ENCODE measurements at regions not wholly inside any gene's neighbourhood (a gene's known extent, or its start where the extent isn't known, plus 50 kb on each side); places are given as distances from the start of the nearest gene placed in this dataset.

DNA sequence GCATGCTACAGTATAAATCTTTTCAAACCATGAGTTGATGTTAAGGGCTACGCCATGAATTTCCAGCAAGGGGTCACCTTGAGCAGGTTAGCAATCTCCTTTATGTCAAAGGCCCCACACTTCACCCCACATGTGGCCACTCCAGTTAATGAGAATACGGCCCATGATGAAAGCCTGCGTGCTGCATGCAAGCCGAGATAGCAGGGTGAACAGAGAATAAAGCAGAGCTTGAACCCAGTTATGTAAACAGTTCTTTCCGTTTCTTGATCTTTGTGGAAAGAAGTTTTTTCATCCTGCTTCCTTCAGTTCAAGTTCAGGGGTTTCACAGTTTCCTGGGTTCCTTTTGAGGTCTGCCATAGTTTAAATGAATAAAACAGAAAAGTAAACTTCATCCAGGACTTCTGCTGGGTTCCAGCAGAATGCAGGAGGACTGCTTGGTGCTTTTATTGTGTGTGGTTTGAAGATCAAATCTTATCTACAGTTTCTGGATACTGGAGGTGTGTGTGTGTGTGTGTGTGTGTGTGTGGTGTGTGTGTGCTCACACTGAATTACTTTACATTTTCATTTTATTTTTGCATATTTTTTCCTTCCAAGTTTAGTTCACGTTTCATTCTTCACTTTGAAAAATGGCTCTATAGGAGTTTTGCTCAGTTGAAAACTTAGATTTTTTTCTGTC, 87.1 kb downstream of the HMHB1 start:
- H4K20me1 ChIP-seq (ENCODE audit: insufficient read depth), result no peaks in the 10 kb centered on the region
- ChIA-PET POLR2A (ENCODE audit: unreplicated experiment) (no interaction called here), CTCF (interaction anchor here (0.7 kb wide), 1 partner anchor 80 kb away, joined by 3 read pairs; no protein-coding TSS in a partner anchor)
- intact Hi-C loops (cut with micrococcal nuclease; ENCODE audit: unreplicated experiment), result no loop called here
- H3K79me2 ChIP-seq (ENCODE audit: low read depth), result no peaks in the 10 kb centered on the region
- H3F3A ChIP-seq (ENCODE audit: insufficient read depth, low read depth), result no peaks in the 10 kb centered on the region
- TF ChIP-seq CTCF (conservative IDR thresholded peaks at IDR 0.05) (no peak), EZH2 (IDR thresholded peaks at IDR 0.05; ENCODE audit: low read depth) (no peak)
- no peak overlapping the region for H3K4me2 ChIP-seq
- 0 out of 2 replicates have a peak, but pooled peaks cover 10% of the 10 kb centered on the region for H3K4me1 ChIP-seq (replicated peaks; ENCODE audit: insufficient read depth)
- H3K27me3 ChIP-seq (ENCODE audit: insufficient read depth, low read depth), result no peaks in the 10 kb centered on the region
- H3K9me3 ChIP-seq (ENCODE audit: insufficient read depth, low read depth), result no peaks in the 10 kb centered on the region
- H3K9me2 ChIP-seq (ENCODE audit: insufficient read depth), result 0 out of 2 replicates have a peak, but pooled peaks cover 3% of the 10 kb centered on the region
- no peak overlapping the region for H2AFZ ChIP-seq
- no TSS peak for BruUV-seq (replicated peaks)
- H3K27ac ChIP-seq, result no peak overlapping the region
- no peak for DNase-seq
- no peak overlapping the region for H3K4me3 ChIP-seq
- no peaks in the 10 kb centered on the region for H3K36me3 ChIP-seq (ENCODE audit: low read depth)

GRCh38 chr5:143908959-143909358, 97.0 kb downstream of the HMHB1 start:
- H4K20me1 ChIP-seq (ENCODE audit: insufficient read depth), result no peaks in the 10 kb centered on the region
- TF ChIP-seq CTCF (conservative IDR thresholded peaks at IDR 0.05), result no peak
- TF ChIP-seq EZH2 (IDR thresholded peaks at IDR 0.05; ENCODE audit: low read depth), result no peak
- no peaks in the 10 kb centered on the region for H3K36me3 ChIP-seq (ENCODE audit: low read depth)
- H3K4me2 ChIP-seq, result no peak overlapping the region
- intact Hi-C loops (cut with micrococcal nuclease; ENCODE audit: unreplicated experiment), result no loop called here
- CTCF ChIA-PET, result no interaction called here
- BruUV-seq (replicated peaks), result no TSS peak
- peaks cover 10% of the 10 kb centered on the region for H3K4me1 ChIP-seq (replicated peaks; ENCODE audit: insufficient read depth)
- no peaks in the 10 kb centered on the region for H3F3A ChIP-seq (ENCODE audit: insufficient read depth, low read depth)
- no peak overlapping the region for H2AFZ ChIP-seq
- POLR2A ChIA-PET (ENCODE audit: unreplicated experiment), result interaction anchor here (0.6 kb wide), 1 partner anchor 173 kb away, joined by 4 read pairs; no protein-coding TSS in a partner anchor
- H3K27me3 ChIP-seq (ENCODE audit: insufficient read depth, low read depth), result no peaks in the 10 kb centered on the region
- no peaks in the 10 kb centered on the region for H3K9me2 ChIP-seq (ENCODE audit: insufficient read depth)
- H3K9me3 ChIP-seq (ENCODE audit: insufficient read depth, low read depth), result peaks cover 5% of the 10 kb centered on the region; the same call in 1 of the 2 replicates
- DNase-seq, result no peak
- H3K27ac ChIP-seq, result no peak overlapping the region
- H3K79me2 ChIP-seq (ENCODE audit: low read depth), result no peaks in the 10 kb centered on the region
- no peak overlapping the region for H3K4me3 ChIP-seq

- H3K79me2 ChIP-seq (ENCODE audit: low read depth), result no peaks in the 10 kb centered on the region
- TF ChIP-seq EZH2 (IDR thresholded peaks at IDR 0.05; ENCODE audit: low read depth) (no peak), CTCF (conservative IDR thresholded peaks at IDR 0.05) (no peak)
- H3K9me2 ChIP-seq (ENCODE audit: insufficient read depth), result no peaks in the 10 kb centered on the region
- no peak overlapping the region for H3K4me3 ChIP-seq
- BruUV-seq (replicated peaks), result no TSS peak
- no peaks in the 10 kb centered on the region for H3K36me3 ChIP-seq (ENCODE audit: low read depth)
- ChIA-PET CTCF (no interaction called here), POLR2A (ENCODE audit: unreplicated experiment) (no interaction called here)
- no peaks in the 10 kb centered on the region for H3F3A ChIP-seq (ENCODE audit: insufficient read depth, low read depth)
- H3K9me3 ChIP-seq (ENCODE audit: insufficient read depth, low read depth), result peaks cover 5% of the 10 kb centered on the region; the same call in 1 of the 2 replicates
- H3K4me1 ChIP-seq (replicated peaks; ENCODE audit: insufficient read depth), result peaks cover 10% of the 10 kb centered on the region
- intact Hi-C loops (cut with micrococcal nuclease; ENCODE audit: unreplicated experiment), result no loop called here
- H2AFZ ChIP-seq, result no peak overlapping the region
- H3K27ac ChIP-seq, result no peak overlapping the region
- H3K27me3 ChIP-seq (ENCODE audit: insufficient read depth, low read depth), result no peaks in the 10 kb centered on the region
- peak in 1 of 2 experiments; percentile 60 for DNase-seq
- H3K4me2 ChIP-seq, result no peak overlapping the region
- H4K20me1 ChIP-seq (ENCODE audit: insufficient read depth), result no peaks in the 10 kb centered on the region
Observed at GRCh38 chr5:143913008-143913752, 101.2 kb downstream of the HMHB1 start.

All from PC-9 (cell line).